Tibial nerve (tissue), 4 donors: ENCODE measurements at regions not wholly inside any gene's neighbourhood (a gene's known extent, or its start where the extent isn't known, plus 50 kb on each side); places are given as distances from the start of the nearest gene placed in this dataset.

ENCODE experiments used
- EP300 ChIP-seq, 2 donors: sonication (generic); formaldehyde crosslinking; IDR thresholded peaks; one replicate each; pipeline ENCODE4 v1.6.1; 2017; ENCODE audit warnings: antibody characterized with exemption in 2 of 2, mild to moderate bottlenecking in 1 of 2
- POLR2A ChIP-seq, 2 donors: fragments of 450-650 bp; IDR thresholded peaks; one replicate each; pipeline ENCODE4 v1.6.1; 2017; ENCODE audit warnings: antibody characterized with exemption in 2 of 2, mild to moderate bottlenecking in 2 of 2, moderate library complexity in 2 of 2
- TF ChIP-seq, protein P1 (sequence below), 5 experiments: fragments of 200-600 bp in 3 of 5; fragments of 450-650 bp in 2 of 5; sonication (generic) in 3 of 5; IDR thresholded peaks; one replicate each; pipeline ENCODE4 v1.5.1; 2016 to 2019; ENCODE audit warnings: antibody characterized with exemption in 5 of 5, mild to moderate bottlenecking in 3 of 5, moderate library complexity in 2 of 5

DNA sequence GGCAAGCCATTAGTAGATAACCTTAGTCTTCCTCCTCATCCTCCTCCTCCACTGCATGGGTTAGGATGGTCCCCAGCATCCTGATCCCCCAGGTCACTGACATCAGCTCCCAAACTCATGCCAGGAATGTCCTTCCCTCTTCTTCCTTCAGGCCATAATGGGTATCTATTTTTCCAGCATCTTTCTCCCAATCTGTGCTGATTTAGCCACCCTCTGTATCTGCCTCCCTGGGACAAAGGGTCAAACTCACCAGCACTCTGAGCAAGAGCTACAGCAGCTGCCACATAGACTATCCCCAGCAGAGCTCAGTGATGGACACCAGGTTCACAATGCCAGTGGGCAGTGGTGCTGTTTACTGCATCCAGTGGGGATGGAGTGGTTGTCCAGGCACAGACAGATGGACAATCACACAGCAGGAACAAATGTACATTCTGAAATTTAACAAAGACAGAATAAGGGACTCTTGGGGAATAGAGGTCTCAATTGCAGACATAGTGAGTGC is 115.2 kb upstream of the TOP3B start:
- TF ChIP-seq, protein P1, sequence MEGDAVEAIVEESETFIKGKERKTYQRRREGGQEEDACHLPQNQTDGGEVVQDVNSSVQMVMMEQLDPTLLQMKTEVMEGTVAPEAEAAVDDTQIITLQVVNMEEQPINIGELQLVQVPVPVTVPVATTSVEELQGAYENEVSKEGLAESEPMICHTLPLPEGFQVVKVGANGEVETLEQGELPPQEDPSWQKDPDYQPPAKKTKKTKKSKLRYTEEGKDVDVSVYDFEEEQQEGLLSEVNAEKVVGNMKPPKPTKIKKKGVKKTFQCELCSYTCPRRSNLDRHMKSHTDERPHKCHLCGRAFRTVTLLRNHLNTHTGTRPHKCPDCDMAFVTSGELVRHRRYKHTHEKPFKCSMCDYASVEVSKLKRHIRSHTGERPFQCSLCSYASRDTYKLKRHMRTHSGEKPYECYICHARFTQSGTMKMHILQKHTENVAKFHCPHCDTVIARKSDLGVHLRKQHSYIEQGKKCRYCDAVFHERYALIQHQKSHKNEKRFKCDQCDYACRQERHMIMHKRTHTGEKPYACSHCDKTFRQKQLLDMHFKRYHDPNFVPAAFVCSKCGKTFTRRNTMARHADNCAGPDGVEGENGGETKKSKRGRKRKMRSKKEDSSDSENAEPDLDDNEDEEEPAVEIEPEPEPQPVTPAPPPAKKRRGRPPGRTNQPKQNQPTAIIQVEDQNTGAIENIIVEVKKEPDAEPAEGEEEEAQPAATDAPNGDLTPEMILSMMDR (IDR thresholded peaks at IDR 0.05), result no peak
- TF ChIP-seq POLR2A (IDR thresholded peaks at IDR 0.05), result no peak
- TF ChIP-seq EP300 (IDR thresholded peaks at IDR 0.05), result no peak
